ENCODE measurements at regions not wholly inside any gene's neighbourhood (a gene's known extent, or its start where the extent isn't known, plus 50 kb on each side); places are given as distances from the start of the nearest gene placed in this dataset.

- peak; percentile 22 for DNase-seq
These were observed 131.2 kb downstream of the BUD13 start for GRCh38 chr11:116641561-116642045.

DNA sequence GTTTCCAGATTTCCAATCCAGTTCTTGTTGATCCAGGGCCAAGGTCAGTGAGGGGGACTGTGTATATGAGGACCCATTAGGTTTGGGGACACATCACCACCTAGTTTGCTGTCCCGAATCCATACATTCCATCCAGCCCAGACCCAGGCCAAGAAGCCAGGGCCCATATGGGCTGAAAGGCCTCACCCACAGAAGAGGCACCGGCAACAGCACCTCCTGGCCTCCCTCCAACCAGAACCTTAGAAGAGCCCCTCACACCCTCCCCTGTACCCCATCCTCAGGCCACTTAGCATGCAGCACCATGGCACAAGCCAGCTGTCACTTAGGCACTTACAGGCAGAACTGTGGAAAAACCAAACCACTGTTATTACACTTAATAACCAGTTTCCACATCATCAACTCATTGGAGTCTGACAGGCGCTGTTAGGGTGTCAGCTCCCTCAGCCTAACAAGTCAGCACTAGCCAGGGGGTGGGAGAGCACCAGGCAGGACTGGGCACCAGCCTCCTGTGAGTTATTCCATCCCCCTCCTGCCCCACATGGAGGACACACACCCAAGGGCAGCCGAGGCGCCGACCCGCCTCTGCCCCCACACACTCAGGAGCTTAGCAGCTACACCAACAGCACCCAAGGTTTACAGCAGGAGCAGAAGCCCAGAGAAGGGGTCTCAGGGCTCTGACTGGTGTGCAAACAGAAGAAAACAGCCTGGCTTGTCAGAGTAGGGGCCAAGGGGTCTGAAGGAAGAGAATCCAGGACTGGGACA lies 132.0 kb downstream of the BUD13 start:
- no peak for DNase-seq

DNA sequence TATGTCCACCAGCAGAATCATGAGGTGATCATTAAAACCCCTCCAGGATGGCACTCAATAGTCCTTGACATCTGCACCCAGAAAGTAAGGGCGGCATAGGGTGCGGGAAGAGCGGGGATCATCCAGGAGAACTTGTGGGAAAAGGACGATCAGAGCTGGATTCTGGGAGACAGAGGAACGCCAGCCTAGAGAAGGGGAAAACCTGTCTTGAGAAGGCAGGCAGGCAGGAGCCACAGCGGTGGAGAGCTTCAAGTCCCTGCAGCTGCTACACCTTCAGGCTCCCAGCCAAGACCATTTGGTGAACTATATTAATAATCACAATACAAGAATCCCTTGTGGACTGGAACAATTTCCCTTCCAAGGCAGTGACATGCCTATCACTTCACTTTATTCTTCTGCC lies 134.3 kb downstream of the BUD13 start:
- DNase-seq, result no peak

GRCh38 chr11:116637766-116638165 lies 135.0 kb downstream of the BUD13 start:
- no peak for DNase-seq

GRCh38 chr11:116636341-116636929 lies 136.4 kb downstream of the BUD13 start:
- no peak for DNase-seq

DNA sequence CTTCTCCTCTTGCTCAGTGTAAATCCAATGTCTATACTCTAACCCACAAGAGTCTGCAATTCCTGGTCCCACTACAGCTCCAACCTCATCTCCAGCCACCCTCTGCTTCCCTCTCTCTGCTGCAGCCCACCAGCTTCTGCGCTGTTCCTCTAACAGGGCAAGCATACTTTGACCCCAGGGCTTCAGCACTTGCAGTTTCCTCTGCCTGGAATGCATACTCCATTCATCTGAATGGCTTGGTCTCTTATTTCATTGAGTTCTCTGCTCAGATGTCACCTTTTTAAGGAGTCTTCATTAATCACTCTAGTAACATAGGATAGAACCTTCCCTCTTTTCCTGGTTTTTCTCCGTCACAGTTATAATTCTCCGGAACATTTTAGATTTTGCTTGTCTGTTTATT lies 141.6 kb downstream of the BUD13 start:
- DNase-seq, result no peak

DNA sequence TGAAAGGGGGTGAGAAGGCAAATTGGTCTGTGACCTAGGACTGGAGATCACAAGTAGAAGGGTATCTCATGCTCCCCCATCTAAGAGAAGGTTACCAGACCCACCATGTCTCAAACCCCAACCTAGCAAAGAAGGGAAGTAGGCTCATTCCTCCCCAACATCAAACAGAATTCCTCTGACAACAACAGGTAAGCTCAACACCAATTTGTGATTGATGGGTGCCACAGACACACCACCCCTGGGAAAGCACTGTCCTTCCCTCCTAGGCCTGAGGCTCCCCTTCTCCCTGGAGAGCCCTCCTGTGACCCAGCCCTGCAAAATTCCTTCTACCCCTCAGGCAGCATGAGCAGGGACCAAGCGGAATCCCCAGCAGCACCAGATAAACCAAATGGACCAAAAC lies 154.3 kb downstream of the BUD13 start:
- DNase-seq, result no peak

GRCh38 chr11:116615211-116615865 lies 157.4 kb downstream of the BUD13 start:
- no peak for DNase-seq

GRCh38 chr11:116614306-116615210 lies 158.2 kb downstream of the BUD13 start:
- DNase-seq, result no peak

GRCh38 chr11:116613206-116613875 lies 159.4 kb downstream of the BUD13 start:
- DNase-seq, result no peak

GRCh38 chr11:116611998-116612620 lies 160.7 kb downstream of the BUD13 start:
- no peak for DNase-seq

DNA sequence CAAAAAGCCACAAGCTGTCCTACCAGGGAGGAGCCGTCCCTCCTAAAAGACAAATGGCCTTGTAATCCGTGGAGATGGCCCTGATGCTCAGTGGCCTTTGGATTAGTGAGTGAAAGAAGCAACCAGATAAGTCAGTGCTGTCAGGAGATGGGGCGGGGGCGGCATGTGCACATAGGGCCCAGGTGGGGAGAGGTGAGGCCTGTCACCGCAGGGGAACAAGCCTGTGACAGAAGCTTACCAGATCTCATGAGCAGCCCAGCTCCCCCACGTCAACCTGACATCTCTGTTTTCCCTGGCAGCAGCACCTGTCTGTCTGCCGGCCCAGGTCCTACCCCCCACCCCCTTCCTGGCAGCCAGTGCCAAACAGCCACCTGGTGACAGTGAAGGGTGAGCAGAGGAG lies 162.6 kb downstream of the BUD13 start:
- DNase-seq, result no peak

- DNase-seq, result no peak
These were observed 165.8 kb downstream of the BUD13 start for GRCh38 chr11:116607027-116607426.

DNA sequence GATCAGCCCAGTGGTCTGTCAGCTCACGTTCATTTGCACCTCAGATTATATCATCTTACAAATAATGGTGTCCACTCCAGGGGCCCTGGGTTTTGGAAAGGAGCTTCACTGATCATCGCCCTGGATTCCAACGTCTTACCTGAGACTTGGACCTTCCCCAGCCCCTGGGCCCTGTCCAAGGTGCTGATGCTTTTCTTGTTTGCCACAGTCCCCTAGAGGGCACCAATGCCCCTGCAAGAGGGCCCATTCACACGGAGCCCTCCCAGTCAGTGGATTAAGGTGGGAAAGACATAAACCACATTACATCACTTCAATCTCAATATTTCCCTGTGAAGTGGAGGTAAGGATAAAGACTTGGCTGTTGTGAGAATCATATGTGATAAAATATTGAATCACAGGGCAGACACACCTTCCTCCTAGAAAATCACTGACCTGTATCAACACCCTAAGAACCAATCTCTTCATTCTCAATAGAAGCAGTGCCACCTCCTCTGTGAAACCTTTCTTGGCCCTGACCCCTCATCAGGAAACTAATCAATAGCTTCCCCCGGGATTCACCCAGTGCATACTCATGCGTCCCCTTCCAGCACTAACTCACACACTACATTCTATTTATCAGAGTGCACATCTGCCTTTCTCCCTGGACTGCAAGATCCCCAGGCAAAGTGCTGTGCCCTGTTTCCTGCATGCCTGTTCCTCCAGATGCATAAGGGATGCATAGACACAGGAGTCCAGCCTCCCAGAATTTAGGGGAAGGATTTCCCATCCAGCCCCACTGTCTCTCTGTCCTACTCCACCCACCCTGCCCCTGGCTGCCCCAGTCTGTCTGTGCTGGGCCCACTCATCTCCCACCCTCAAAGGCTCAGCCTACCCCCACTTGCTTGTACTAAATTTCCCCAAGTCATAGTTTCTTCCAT lies 167.0 kb downstream of the BUD13 start:
- peak; percentile 27 for DNase-seq

GRCh38 chr11:116603728-116604323 lies 169.0 kb downstream of the BUD13 start:
- no peak for DNase-seq

DNA sequence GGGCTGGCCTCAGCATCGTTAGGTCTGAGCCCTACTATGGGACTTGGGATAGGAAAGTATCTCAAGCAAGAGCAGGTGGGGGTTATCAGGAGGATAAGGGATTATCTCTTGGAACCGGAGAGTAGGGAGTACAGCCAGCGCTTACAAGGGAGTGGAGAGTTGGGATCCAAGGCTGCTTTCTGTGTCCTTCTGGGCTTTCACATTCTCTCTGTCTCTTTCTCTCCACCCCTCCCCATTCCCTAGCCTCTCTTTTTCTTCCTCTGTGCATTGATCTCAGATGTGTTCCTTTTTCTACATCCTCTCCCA lies 170.2 kb downstream of the BUD13 start:
- no peak for DNase-seq

DNA sequence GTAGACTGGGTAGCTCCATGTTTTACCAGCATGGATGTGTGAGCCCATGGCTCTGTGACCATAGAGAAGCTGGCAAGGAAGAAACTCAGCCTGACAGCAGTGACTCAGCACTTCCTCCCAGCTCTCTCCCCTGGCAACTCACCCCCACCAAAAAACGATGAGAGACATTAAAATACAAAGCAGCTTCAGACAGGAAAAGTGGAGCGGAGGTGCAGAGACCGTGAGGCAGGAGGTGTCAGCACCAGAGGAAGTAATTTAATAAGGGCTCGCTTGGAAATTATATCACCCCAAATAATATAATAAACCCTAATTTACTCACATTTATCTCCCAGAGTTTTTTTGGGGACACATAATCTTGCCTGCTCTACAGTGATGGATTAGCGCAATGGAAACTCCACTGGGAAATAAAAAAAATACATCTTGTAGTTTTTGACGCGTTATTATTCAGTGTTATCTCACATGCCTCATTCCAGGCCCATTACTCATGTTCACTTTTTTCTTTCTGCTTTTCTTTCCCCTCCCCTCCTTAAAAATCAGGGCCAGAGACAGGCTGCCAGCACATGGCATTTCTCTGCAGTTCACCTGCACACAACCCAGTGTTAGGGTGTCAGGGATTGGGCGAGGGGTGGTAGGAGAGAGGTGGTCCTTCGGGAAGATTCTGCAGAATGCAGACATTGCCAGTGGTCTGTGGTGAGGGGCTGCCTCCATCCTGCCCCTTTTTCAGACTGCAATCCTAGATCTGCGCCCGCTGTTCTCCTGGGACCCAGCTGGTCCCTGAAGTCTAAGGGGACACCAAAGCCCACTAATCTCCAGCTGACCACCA lies 170.8 kb downstream of the BUD13 start:
- no peak for DNase-seq

- DNase-seq, result no peak
These were observed 171.9 kb downstream of the BUD13 start for GRCh38 chr11:116600930-116601329.

GRCh38 chr11:116598556-116598955 lies 174.2 kb downstream of the BUD13 start:
- DNase-seq, result no peak

DNA sequence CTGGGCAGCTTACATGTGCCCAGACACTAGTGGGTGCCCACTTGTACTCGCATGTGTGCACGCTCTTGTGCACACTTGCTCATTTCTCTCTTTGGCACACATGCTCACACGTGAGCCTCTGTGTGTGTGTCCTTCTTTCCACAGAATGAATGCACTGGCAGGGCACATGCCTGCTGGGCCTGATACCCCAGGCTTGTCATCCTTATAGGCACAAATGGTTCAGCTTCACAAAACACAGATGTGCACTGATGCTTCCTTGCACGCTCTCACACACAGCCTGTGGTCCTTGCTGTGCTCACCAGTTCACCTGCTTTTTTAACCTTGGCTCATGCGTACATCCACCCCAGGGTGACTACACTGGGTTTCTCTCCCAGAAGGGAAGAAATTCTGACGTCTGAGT lies 174.8 kb downstream of the BUD13 start:
- DNase-seq, result no peak

Measured in stimulated activated CD4-positive, alpha-beta T cell treated with anti-CD3 and anti-CD28 coated beads, Interleukin-1b, Interleukin-23, amount 100 ng/mL, for 48 hours (primary cell).